Liver (tissue), 8 donors: ENCODE measurements at regions not wholly inside any gene's neighbourhood (a gene's known extent, or its start where the extent isn't known, plus 50 kb on each side); places are given as distances from the start of the nearest gene placed in this dataset.

Experiments used
- DNase-seq: peaks from one replicate; pipeline ENCODE4 v3.0.0-alpha.2; 2017; ENCODE audit warnings: low spot score
- H3K27ac ChIP-seq, 2 donors: one replicate each; pipeline ENCODE4 v1.7.0; 2013; ENCODE audit warnings: inconsistent platforms in 2 of 2, low read length in 2 of 2, control low read depth in 1 of 2, low read depth in 1 of 2, mild to moderate bottlenecking in 1 of 2
- H3K27me3 ChIP-seq, 4 donors: one replicate each; pipeline versions ENCODE4 v1.6.1 to v1.7.0; 2013; ENCODE audit warnings: low read length in 3 of 4, inconsistent platforms in 1 of 4, mild to moderate bottlenecking in 1 of 4, moderate library complexity in 1 of 4; ENCODE audit not compliant: control insufficient read depth in 4 of 4, insufficient read depth in 4 of 4
- H3K36me3 ChIP-seq, 4 donors: one replicate each; pipeline versions ENCODE4 v1.6.1 to v1.7.0; 2013; ENCODE audit warnings: low read length in 3 of 4, mild to moderate bottlenecking in 3 of 4, low read depth in 1 of 4, moderate library complexity in 1 of 4; ENCODE audit not compliant: control insufficient read depth in 4 of 4, insufficient read depth in 3 of 4
- H3K4me1 ChIP-seq, 4 donors: one replicate each; pipeline versions ENCODE4 v1.6.1 to v1.7.0; 2013; ENCODE audit warnings: low read length in 3 of 4, mild to moderate bottlenecking in 3 of 4, moderate library complexity in 1 of 4; ENCODE audit not compliant: control insufficient read depth in 4 of 4, insufficient read depth in 4 of 4
- H3K4me3 ChIP-seq, 3 donors: one replicate each; pipeline versions ENCODE4 v1.6.1 to v1.7.0; 2013; ENCODE audit warnings: low read length in 3 of 3, control low read depth in 1 of 3, low read depth in 1 of 3, mild to moderate bottlenecking in 1 of 3
- H3K9ac ChIP-seq, 2 donors: one replicate each; pipeline ENCODE4 v1.7.0; 2013; ENCODE audit warnings: low read length in 2 of 2, mild to moderate bottlenecking in 2 of 2, moderate library complexity in 2 of 2, control low read depth in 1 of 2, low read depth in 1 of 2
- H3K9me3 ChIP-seq, 4 donors: one replicate each; pipeline versions ENCODE4 v1.6.1 to v1.7.0; 2013; ENCODE audit warnings: low read length in 3 of 4; ENCODE audit not compliant: control insufficient read depth in 4 of 4
- ATF3 ChIP-seq: IDR thresholded peaks from 2 replicates; pipeline ENCODE4 v1.6.1; 2016; ENCODE audit warnings: antibody characterized with exemption
- FOXA1 ChIP-seq: IDR thresholded peaks from 2 replicates; pipeline ENCODE4 v1.6.1; 2016; ENCODE audit warnings: antibody characterized with exemption
- FOXA2 ChIP-seq: IDR thresholded peaks from 2 replicates; pipeline ENCODE4 v1.6.1; 2016; ENCODE audit warnings: antibody characterized with exemption
- GABPA ChIP-seq, 2 donors: IDR thresholded peaks in 1 of 2; conservative IDR thresholded peaks in 1 of 2; 2 replicates each; pipeline ENCODE4 v1.6.1; 2016; ENCODE audit warnings: antibody characterized with exemption in 2 of 2, mild to moderate bottlenecking in 1 of 2, moderate library complexity in 1 of 2
- JUND ChIP-seq, 2 donors: IDR thresholded peaks; 2 replicates each; pipeline ENCODE4 v1.6.1; 2016; ENCODE audit warnings: antibody characterized with exemption in 2 of 2
- RAD21 ChIP-seq, 2 donors: IDR thresholded peaks; 2 replicates each; pipeline ENCODE4 v1.6.1; 2016; ENCODE audit warnings: antibody characterized with exemption in 2 of 2, mild to moderate bottlenecking in 2 of 2
- RXRA ChIP-seq, 2 donors: IDR thresholded peaks; 2 replicates each; pipeline ENCODE4 v1.6.1; 2017 to 2018; ENCODE audit warnings: antibody characterized with exemption in 2 of 2, mild to moderate bottlenecking in 1 of 2
- TAF1 ChIP-seq: conservative IDR thresholded peaks from 2 replicates; pipeline ENCODE4 v1.6.1; 2016; ENCODE audit warnings: antibody characterized with exemption, mild to moderate bottlenecking
- ZBTB33 ChIP-seq: IDR thresholded peaks from 2 replicates; pipeline ENCODE4 v1.6.1; 2016; ENCODE audit warnings: antibody characterized with exemption
- WGBS: extraction: QIAGEN DNeasy Blood & Tissue Kit; methylation state at CpG from one replicate; pipeline ENCODE4 v1.1.7; 2013; 5-methylcytosine and 5-hydroxymethylcytosine counted together
- TF ChIP-seq, protein P1 (sequence below): fragments of 150-350 bp; IDR thresholded peaks from 2 replicates; pipeline ENCODE4 v1.5.1; 2017; ENCODE audit warnings: improper control_type of control experiment, low read depth, low read length; ENCODE audit not compliant: missing input control
- TF ChIP-seq, protein P2 (sequence below): IDR thresholded peaks from 2 replicates; pipeline ENCODE4 v1.6.1; 2016; ENCODE audit warnings: antibody characterized with exemption, mild to moderate bottlenecking
- donor health status: healthy.
- donor health status: healthy.
- donor health status: healthy.
- donor health status: healthy.
- donor health status: healthy.

- no peak overlapping the region for H3K4me3 ChIP-seq
- no peaks in the 10 kb centered on the region for H3K36me3 ChIP-seq
- TF ChIP-seq ATF3, result no peak
- TF ChIP-seq, protein P1, sequence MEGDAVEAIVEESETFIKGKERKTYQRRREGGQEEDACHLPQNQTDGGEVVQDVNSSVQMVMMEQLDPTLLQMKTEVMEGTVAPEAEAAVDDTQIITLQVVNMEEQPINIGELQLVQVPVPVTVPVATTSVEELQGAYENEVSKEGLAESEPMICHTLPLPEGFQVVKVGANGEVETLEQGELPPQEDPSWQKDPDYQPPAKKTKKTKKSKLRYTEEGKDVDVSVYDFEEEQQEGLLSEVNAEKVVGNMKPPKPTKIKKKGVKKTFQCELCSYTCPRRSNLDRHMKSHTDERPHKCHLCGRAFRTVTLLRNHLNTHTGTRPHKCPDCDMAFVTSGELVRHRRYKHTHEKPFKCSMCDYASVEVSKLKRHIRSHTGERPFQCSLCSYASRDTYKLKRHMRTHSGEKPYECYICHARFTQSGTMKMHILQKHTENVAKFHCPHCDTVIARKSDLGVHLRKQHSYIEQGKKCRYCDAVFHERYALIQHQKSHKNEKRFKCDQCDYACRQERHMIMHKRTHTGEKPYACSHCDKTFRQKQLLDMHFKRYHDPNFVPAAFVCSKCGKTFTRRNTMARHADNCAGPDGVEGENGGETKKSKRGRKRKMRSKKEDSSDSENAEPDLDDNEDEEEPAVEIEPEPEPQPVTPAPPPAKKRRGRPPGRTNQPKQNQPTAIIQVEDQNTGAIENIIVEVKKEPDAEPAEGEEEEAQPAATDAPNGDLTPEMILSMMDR, result no peak
- TF ChIP-seq RAD21 (IDR thresholded peaks at IDR 0.05), result no peak
- DNase-seq, result no peak
- H3K9ac ChIP-seq, result no peak overlapping the region
- H3K27ac ChIP-seq, result no peak overlapping the region
- H3K9me3 ChIP-seq, result no peaks in the 10 kb centered on the region
- no peaks in the 10 kb centered on the region for H3K4me1 ChIP-seq
- no peaks in the 10 kb centered on the region for H3K27me3 ChIP-seq
These were observed 50.8 kb upstream of the NAV2 start for GRCh38 chr11:19661827-19662226.

DNA sequence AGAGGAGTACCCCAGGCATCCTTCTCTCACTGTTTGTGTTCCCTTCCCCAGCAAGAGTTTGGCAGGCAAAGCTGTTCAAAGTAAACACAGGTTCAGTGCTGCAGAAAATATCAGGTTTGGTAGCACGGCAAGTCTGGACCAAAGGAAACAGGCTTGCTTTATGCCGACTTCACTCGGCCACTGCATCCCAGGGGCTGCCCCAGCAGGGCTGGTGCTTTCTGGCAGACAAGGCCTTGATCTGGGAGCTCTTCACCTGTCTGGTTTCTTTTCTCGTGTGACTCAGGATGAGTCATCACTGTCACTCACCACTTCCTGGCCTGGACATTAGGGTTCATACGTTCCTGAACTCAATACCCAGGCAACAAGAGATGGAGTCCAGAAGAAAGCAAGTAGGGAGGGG lies 52.6 kb upstream of the NAV2 start:
- no peak overlapping the region for H3K27ac ChIP-seq
- H3K4me3 ChIP-seq, result no peak overlapping the region
- H3K36me3 ChIP-seq, result no peaks in the 10 kb centered on the region
- H3K27me3 ChIP-seq, result no peaks in the 10 kb centered on the region
- H3K9me3 ChIP-seq, result no peaks in the 10 kb centered on the region
- no peaks in the 10 kb centered on the region for H3K4me1 ChIP-seq
- no peak overlapping the region for H3K9ac ChIP-seq
- TF ChIP-seq ZBTB33 (no peak), ATF3 (peak; percentile 73), JUND (IDR thresholded peaks at IDR 0.05) (peak; percentile 74 to 97), RXRA (IDR thresholded peaks at IDR 0.05) (peak in 1 of 2 donors; percentile 68), FOXA2 (peak; percentile 62), FOXA1 (peak; percentile 69), RAD21 (IDR thresholded peaks at IDR 0.05) (no peak)
- TF ChIP-seq, protein P2, sequence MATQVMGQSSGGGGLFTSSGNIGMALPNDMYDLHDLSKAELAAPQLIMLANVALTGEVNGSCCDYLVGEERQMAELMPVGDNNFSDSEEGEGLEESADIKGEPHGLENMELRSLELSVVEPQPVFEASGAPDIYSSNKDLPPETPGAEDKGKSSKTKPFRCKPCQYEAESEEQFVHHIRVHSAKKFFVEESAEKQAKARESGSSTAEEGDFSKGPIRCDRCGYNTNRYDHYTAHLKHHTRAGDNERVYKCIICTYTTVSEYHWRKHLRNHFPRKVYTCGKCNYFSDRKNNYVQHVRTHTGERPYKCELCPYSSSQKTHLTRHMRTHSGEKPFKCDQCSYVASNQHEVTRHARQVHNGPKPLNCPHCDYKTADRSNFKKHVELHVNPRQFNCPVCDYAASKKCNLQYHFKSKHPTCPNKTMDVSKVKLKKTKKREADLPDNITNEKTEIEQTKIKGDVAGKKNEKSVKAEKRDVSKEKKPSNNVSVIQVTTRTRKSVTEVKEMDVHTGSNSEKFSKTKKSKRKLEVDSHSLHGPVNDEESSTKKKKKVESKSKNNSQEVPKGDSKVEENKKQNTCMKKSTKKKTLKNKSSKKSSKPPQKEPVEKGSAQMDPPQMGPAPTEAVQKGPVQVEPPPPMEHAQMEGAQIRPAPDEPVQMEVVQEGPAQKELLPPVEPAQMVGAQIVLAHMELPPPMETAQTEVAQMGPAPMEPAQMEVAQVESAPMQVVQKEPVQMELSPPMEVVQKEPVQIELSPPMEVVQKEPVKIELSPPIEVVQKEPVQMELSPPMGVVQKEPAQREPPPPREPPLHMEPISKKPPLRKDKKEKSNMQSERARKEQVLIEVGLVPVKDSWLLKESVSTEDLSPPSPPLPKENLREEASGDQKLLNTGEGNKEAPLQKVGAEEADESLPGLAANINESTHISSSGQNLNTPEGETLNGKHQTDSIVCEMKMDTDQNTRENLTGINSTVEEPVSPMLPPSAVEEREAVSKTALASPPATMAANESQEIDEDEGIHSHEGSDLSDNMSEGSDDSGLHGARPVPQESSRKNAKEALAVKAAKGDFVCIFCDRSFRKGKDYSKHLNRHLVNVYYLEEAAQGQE, result no peak
- 32% methylated on average over 5 of the region's 5 CpGs for WGBS
- no peak for DNase-seq

DNA sequence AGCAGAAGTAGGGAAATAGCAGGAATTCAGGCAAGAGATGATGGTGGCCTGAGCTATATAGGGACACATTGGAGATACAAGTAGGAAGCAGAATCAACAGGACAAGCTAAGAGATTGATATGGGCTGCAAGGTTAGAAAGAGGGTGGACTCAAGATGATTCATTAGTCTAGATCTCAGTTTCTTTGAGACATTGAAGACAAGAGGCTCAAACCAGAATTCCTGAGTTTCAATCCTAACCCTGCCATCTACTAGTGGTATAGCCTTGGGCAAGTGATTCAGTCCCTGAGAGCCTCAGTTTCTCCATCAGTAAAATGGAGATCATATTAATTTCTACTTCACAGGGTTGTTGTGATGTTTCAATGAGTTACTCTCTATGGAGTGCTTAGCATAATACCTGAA lies 53.1 kb upstream of the NAV2 start:
- no peak for DNase-seq
- H3K4me1 ChIP-seq, result no peaks in the 10 kb centered on the region
- no peak overlapping the region for H3K27ac ChIP-seq
- no peak overlapping the region for H3K9ac ChIP-seq
- H3K4me3 ChIP-seq, result no peak overlapping the region
- no peaks in the 10 kb centered on the region for H3K36me3 ChIP-seq
- no peaks in the 10 kb centered on the region for H3K9me3 ChIP-seq
- no peaks in the 10 kb centered on the region for H3K27me3 ChIP-seq
- no peak for TF ChIP-seq FOXA1
- no peak for TF ChIP-seq GABPA (IDR thresholded peaks at IDR 0.05 in 1 of 2, conservative IDR thresholded peaks at IDR 0.05 in 1 of 2)
- TF ChIP-seq, protein P2, result no peak
- no peak for TF ChIP-seq RAD21 (IDR thresholded peaks at IDR 0.05)
- TF ChIP-seq ATF3, result no peak
- TF ChIP-seq FOXA2, result no peak
- no peak for TF ChIP-seq RXRA (IDR thresholded peaks at IDR 0.05)
- TF ChIP-seq, protein P1, result no peak
- TF ChIP-seq TAF1, result no peak
